HPDE6-E6E7 (cell line): ENCODE measurements at regions not wholly inside any gene's neighbourhood (a gene's known extent, or its start where the extent isn't known, plus 50 kb on each side); places are given as distances from the start of the nearest gene placed in this dataset.

Experiments used
- DNase-seq: peaks from one replicate; pipeline ENCODE4 v3.0.0; 2011; ENCODE audit warnings: missing footprints; ENCODE audit errors: extremely low spot score

DNA sequence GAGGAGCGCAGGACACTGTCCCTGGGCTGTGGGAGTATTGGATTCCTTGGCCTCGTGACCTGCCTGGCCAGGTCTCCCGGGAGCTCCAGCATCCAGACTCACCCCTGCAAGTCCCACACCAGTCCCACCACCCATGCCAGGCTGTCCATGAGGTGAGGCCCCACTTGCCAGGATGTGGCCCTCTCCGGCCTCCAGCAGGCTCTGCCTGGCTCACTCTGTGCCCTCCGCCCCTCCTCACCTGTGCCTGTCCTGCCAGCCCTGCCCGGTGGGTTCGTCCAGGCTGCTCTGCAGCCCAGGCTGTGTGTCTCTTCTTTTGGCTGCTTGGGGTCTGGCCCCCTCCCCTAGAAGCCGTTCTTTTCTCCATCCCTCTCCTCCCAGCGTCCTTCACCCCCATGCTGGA, 436.8 kb upstream of the MYT1L start:
- no peak for DNase-seq

DNA sequence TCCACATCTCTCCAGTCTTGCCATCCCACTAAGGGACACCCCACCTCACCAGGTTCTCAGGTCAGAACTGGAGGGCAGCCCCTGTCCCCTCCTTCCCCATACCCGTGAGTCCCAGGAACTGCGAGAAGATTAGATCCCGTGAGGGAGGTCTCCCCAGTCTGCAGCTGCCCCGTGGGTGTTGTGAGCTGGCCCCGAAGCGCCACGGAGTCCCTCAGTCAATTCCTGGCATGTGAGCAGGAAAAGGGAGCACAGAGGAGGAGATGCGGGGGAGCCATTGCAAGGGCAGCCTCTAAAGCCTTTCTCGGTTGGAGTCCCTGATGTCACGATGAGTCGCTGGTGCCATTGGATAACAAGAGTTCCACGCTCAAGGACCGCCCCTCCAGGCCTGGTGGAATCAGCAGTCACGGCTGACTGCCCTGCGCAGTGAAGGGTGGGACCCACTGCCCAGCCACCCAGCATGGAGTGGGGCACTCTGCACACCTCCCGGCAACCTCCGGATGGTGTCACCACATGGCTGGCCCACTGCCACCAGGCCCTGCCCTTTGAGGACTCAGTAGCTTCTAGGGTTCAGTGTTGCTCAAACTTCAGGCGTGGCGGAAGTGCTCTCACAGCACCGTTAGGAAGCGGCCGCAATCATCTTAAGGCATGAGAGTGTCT, 434.9 kb upstream of the MYT1L start:
- DNase-seq, result no peak

DNA sequence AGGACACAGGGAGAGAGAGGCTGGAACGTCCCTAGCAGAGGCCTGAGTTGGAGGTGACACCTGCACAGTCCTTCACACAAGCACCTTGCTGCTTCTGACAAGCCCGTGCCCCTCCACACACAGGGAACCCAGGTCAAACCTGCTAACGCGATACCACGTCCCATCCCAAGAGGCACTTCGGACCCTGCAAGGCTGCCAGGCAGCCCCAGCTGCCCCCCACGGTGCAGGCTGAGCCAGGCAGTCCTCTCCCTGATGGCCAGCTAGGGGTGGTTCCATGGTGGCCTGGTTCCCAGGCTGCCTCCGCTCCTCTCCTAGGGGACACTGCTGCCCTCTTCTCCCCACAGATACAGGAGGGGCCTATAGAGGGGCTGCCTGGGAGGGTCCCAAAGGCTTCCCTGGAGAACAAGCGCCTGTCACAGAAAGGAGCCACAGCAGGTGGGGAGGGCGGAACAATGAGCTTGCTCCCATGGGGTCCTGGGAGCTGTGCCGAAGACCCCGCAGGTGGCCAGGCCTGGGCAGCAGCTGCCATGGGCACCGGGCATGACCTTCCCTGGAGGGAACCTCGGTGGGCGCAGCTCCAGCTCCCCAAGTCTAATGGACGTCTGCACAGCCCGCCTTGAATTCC, 434.2 kb upstream of the MYT1L start:
- no peak for DNase-seq

DNA sequence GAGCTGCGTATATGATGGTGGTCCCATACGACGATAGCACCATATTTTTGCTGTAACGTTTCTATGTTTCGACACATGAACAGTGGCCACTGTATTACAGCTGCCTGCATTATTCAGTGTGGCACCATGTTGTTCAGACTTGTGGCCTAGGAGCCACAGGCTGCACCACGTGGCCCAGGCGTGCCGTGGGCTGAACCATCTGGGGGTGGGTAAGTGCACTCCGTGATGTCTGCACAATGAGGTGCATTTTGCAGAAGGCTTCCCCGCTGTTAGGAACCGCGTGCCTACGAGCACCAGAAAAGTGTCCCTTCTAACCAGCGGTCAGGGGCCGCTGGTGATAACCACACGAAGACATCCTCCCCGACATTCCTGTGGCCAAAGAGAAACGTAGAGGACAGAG, 433.7 kb upstream of the MYT1L start:
- no peak for DNase-seq

GRCh38 chr2:2764001-2764355, 432.9 kb upstream of the MYT1L start:
- no peak for DNase-seq

DNA sequence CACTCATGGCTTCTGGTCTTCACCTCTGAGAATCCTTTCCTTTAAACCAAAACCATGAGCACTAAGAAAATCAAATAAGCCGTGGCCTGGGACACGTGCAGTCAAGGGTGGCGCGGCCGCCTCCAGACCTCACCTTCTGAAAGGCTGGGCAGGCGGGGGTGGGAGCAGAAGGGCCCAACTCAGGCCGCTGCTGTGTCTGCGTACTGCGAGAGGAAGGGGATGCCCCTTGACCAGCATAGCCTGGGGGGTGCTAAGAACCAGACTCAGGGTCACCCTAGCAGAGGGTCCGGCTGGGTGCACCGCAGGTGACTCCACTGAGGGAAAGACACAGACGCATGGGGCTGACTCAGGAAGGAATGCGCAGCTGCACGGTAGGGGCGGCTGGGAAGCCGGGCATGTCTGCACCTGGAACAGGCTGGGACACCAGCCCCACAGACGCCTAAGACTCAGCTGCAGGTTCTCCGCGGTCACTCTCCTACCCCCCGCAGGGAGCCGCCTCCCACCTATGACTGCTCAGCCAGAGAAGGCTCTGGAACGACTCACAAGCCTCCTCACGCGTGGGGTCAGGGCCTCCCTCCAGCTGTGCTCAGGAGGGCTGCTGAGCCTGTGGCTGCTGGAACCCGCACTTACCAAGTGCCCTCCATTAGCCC, 432.4 kb upstream of the MYT1L start:
- no peak for DNase-seq

DNA sequence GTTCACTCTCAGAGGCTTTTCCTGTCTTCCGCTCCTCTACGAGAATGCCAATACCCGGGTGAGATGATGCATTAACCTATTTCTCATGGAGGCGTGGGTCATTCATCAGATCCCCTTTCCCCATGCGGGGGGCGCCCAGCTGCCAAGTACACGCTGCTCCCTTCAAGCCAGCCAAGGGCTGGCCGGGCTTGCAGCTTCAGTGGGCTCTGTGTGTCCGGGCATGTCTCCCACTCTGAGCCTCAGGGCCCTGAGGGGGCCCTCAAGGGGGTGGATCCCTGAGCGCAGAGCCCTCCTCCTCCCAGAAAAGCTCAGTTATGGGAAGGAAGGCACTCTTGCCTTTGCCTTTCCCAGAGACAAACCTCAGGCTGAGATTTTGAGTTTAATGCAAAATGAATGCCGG, 431.8 kb upstream of the MYT1L start:
- no peak for DNase-seq

DNA sequence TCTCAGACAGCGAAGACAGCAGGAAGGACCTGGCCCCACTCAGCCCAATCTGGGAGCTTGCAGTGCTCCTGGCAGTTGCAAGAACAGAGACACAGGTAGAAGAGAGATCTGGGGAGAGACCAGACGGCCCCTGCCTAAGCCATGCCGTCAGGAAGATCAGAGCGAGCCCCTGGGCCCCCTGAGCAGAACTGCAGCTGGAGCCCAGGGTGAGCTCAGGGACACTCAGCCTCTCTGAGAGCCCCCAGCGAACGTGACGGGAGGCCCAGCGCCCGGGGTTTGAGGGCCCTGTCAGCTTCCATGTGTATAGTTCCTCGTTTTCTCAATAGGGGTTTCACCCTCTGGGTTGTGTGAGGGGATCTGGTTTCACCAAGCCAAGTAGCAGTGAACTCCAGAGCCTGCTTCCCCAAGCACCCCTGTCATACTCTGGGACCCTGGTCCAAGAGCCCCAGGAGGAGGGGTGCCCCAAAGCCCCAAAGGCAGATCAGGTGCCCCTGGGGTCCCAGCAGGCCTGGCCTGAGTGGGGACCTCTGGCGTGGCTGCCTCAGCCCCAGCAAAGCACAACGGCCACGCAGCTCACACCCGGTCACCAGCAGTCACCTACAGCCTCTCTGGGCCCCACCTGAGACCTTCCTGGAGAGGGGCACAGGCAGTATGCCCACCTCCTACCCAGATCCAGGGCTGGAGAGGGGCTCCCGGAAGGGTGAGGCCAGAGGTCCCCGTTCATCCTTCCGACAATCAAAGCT, 431.3 kb upstream of the MYT1L start:
- DNase-seq, result no peak

DNA sequence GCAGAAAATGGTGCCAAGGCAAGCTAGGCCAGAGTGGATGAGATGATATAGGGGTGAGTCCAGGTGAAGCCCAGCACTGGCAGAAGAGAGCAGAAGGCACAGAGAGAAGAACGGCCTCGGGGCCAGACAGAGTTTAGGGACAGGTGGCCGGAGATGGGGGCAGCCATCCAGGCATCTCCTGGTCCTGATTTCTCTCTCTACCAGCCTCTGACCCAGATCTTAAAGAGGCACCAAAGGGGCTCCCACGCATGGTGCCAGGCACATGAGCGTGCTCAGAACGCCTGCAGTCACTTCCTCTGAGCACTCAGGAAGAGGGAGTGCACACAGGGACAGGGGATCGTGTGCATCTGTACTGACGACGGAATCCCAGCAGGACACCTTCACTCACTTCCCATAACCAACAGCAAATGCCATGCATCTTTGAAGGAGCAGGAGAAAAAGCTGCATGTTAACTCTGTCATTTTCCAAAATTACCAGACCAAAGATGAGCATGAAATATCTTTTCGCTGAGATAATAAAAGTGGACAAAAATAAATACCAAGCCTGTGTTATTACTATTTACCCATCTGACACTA, 427.8 kb upstream of the MYT1L start:
- no peak for DNase-seq

DNA sequence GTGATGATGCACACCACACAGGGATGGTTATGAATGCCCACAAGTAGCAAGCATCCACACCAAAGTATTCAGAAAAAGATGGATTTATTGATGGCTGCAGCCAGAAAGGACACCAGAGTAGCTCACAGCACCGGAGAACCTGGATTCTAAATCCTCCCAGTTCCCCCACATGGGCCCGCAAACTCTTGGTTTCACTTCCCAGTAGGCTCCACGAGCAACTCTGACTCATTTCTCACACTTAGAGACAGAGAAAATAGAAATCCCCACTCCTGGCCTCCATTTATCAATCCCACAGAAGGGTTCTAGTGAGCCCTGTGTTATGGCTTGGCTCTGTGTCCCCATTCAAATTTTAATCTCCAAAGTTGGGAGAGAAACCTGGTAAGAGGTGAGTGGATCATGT, 426.7 kb upstream of the MYT1L start:
- no peak for DNase-seq

GRCh38 chr2:2756886-2757285, 425.8 kb upstream of the MYT1L start:
- DNase-seq, result no peak

- DNase-seq, result no peak
These were observed 424.9 kb upstream of the MYT1L start for GRCh38 chr2:2755990-2756389.

DNA sequence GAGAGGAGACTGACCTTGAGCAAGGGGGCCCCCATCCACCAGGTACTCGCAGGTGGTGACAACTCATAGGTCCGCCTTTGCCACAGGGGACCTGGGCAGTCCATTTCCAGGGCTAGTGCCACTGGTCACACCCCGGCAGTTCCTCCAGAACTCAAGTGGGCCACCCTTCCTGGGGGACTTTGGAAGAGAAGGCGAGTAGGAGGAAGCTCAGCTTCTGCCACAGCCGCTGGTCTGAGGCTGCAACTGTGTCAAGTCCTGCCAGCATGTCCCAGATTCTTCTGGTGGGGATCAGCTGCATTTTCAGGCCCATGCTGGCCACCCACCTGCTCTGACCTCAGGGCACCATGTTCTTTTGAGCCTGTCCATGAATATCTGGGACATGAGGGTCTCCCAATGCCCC, 423.9 kb upstream of the MYT1L start:
- no peak for DNase-seq

- no peak for DNase-seq
These were observed 420.7 kb upstream of the MYT1L start for GRCh38 chr2:2751715-2752315.

DNA sequence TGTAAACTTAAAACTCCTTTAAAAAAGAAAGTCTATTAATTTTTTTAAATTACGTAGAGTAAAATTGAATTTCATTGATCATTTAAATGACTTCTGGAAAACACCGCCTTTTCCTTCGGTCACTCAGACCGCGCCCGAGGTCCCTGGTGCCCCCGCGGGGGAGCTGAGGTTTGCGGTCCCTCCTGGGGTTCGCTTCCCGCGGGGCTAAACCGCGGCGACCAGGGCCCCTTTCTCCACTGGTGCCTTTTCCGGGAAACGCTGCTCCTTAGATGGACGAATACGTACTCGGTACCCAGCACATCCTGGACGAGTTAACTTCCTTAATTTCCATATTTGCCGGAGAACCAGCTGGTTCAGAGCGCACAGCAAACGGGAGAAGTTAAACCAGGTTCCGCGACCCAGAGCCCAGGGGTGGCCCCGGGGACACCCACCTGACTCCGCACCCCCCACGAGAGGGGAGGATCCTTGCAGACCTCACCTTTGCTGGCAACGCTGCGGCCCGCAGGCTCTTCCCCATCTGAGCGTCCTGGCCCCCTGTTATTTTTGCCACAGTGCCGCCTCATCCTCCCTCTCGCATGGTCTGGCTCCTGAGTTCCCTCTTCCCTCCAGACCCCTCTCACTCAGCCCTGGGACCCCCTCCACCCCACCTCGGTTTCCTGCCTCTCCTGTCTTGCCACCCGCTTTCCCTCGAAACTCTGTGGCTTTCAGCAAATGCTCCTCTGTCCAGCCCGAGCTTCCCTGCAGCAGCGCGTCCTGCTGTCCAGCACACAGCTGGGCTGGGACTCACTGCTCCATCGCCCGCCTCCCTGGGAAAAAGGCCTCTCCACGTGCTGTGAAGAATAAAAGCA, 420.0 kb upstream of the MYT1L start:
- DNase-seq, result no peak

DNA sequence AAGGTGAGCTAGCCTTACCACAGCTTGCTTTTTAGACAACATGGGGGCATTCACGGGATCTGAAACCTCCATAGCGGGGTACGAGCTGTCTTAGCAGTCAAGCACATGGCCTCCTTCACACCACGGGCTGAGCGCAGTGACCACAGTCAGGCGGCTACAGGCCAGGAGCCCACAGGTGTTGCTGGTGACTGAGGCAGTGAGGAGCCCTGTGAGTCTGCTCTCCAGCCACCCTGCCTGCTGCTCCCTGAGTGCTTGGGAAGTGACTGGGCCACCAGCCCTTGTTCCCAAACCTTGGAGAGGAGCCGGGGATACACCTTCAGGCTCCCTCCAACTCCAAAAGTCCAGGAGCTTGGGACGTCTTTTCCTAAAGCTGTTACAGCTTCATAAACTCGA, 418.1 kb upstream of the MYT1L start:
- no peak for DNase-seq

DNA sequence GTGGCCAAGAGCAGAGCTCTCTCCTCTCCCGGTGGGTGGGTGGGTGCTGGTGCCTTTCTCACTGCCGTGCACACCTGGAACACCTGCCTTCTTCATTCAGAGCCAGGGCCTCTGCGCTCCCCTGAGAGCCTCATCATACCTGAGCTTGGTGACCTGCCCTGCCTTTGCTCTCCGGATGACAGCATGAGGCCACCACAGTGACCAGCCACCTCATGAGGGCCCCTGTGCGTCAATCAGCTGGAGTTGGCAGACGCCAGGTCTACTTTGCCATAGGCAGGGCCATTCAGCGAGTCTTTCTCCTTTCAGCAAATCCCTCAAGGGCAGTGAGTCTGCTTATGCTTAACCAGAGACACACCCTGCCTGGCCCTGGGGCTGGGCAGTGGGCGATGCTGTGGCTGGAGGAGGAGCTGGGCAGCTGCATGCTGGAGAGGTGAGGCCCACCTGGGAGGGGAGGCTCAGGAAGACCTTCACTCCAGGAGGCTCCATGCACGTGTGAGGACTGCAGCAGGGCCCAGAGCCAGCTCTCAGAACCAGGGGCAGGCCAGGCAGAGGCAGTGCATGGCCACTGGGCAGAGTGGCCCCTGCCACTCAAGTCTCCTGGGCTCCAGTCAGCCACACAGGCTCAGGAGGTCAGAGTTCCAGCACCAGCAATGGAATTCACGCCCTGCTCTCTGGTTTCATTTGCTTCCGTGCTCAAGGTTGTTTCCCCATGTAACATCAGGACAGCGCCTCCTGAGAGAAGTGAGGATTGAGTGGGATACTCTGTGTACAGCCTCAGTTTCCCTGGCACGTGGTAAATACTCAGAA, 417.5 kb upstream of the MYT1L start:
- no peak for DNase-seq

GRCh38 chr2:2747797-2748301, 416.8 kb upstream of the MYT1L start:
- peak; percentile 26 for DNase-seq

DNA sequence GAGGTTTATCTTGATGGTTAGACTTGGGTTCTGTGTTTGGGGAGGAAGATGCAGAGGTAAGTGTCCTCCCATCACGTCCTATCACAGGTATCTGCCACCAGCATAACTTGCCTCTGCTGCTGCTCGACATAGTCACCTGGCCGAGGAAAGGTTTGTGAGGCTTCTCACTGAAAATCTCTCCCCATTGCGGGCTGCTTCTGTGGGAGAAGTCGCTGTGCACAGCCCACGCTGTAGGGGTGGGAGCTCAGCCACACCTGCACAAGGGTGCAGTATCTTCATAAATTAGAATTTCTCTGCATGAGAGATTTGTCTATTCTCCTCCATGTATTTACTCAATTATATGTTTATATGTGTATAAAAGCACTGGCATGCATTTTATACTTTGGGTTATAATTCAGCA, 415.7 kb upstream of the MYT1L start:
- DNase-seq, result no peak
